SK-N-MC (cell line): ENCODE measurements at regions not wholly inside any gene's neighbourhood (a gene's known extent, or its start where the extent isn't known, plus 50 kb on each side); places are given as distances from the start of the nearest gene placed in this dataset.
"Not testable (repeated sequence)": the region's sequence is repeated elsewhere in the genome, so short reads cannot be mapped to it uniquely, and the experiment has no call there.

Source experiments
- DNase-seq: peaks from one replicate; pipeline ENCODE4 v3.0.0-alpha.2; 2011; ENCODE audit warnings: low read depth, low spot score
- H3K27ac ChIP-seq: fragments of 200-600 bp; sonication (generic); 2 replicates; pipeline ENCODE4 v1.5.1; 2016; ENCODE audit warnings: mixed run types
- H3K36me3 ChIP-seq: fragments of 200-600 bp; sonication (generic); 2 replicates; pipeline ENCODE4 v1.6.1; 2017; ENCODE audit warnings: antibody characterized with exemption, low read length, mixed read lengths; ENCODE audit not compliant: insufficient read depth
- H3K4me3 ChIP-seq: fragments of 200-600 bp; sonication (generic); 2 replicates; pipeline ENCODE4 v1.5.1; 2016
- H3K9ac ChIP-seq: fragments of 200-600 bp; sonication (generic); 2 replicates; pipeline ENCODE4 v1.8.0; 2017; ENCODE audit warnings: mixed run types, mixed read lengths; ENCODE audit not compliant: insufficient read length
- H3K9me3 ChIP-seq: fragments of 200-600 bp; sonication (generic); 2 replicates; pipeline ENCODE4 v1.6.1; 2017; ENCODE audit warnings: low read depth, mild to moderate bottlenecking, antibody characterized with exemption, low read length, moderate library complexity, mixed read lengths
- EZH2 ChIP-seq: fragments of 200-600 bp; sonication (generic); IDR thresholded peaks from one replicate; pipeline ENCODE4 v1.6.1; 2017; ENCODE audit warnings: antibody characterized with exemption
- FOXP2 ChIP-seq: optimal IDR thresholded peaks from 2 replicates; pipeline ENCODE3; 2011; ENCODE audit warnings: mild to moderate bottlenecking, moderate library complexity; ENCODE audit not compliant: insufficient read depth; ENCODE audit errors: extremely low read length, control extremely low read depth
- POLR2AphosphoS5 ChIP-seq: IDR thresholded peaks from 2 replicates; pipeline ENCODE4 v1.6.1; 2012; ENCODE audit warnings: mild to moderate bottlenecking, low read depth, low read length, borderline replicate concordance

DNA sequence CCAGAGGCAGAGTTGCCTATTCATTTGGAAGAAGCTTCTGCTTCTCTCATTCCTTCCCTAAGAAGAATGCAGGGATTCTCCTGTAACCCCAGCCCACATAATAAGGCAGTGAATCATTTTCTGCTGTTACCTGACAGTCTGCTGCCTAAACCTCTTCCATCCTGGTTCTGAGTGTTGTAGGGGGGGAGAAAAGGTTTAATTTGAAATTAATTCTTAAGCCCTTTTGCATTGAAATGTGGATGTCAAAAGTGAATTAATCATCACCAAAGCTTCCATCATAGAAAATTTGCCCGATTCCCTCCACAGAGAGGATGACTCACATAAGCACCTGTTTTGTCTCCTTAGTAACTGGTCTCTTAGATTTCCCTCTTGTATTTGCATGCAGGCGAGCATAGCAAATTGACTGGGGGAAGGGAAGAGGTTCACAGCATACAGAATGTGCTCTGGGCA, 146.7 kb upstream of the FNDC3A start:
- Histone ChIP-seq H3K27ac (no peak overlapping the region), H3K9ac (no peak overlapping the region), H3K36me3 (no peaks in the 10 kb centered on the region), H3K4me3 (no peak overlapping the region), H3K9me3 (no peaks in the 10 kb centered on the region)
- no peak for DNase-seq
- TF ChIP-seq EZH2 (no peak), FOXP2 (no peak), POLR2AphosphoS5 (no peak)

DNA sequence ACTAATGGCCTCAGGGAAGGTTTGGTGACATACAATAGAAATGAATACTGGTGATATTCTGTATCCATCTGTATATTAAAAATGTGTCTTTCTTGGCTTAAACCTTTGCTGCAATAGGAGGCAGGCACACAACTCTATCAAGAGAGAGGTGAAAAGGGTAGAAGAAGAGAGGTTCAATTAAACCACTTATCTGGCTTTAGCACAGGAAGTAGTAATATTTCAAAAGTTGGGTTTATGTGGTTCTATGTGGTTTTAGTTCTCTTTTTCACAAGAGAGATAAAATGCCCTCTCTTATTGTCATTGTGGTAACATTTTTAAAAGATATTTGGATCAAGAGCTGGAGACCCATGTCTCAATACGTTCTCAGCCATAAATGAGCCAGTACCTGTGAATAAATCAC, 146.2 kb upstream of the FNDC3A start:
- no peak for DNase-seq
- H3K9ac ChIP-seq, result no peak overlapping the region
- no peaks in the 10 kb centered on the region for H3K36me3 ChIP-seq
- no peak overlapping the region for H3K4me3 ChIP-seq
- TF ChIP-seq EZH2 (no peak), FOXP2 (no peak), POLR2AphosphoS5 (no peak)
- no peak overlapping the region for H3K27ac ChIP-seq
- no peaks in the 10 kb centered on the region for H3K9me3 ChIP-seq

DNA sequence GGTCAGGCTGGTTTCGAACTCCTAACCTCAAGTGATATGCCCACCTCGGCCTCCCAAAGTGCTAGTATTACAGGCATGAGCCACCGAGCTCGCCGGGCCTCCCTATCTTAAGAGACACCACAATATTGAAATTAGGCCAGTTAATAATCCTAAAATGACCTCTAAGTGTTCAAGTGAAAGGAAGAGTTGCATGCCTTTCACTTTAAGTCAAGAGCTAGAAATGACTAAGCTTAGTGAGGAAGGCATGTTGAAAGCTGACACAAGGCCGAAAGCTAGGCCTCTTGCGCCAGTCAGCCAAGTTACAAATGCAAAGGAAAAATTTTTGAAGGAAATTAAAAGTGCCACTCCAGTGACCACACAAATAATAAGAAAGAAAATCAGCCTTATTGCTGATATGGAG, 144.5 kb upstream of the FNDC3A start:
- DNase-seq, result no peak
- H3K9me3 ChIP-seq, result no peaks in the 10 kb centered on the region
- H3K36me3 ChIP-seq, result no peaks in the 10 kb centered on the region
- no peak overlapping the region for H3K4me3 ChIP-seq
- no peak overlapping the region for H3K27ac ChIP-seq
- TF ChIP-seq FOXP2 (no peak), POLR2AphosphoS5 (no peak), EZH2 (no peak)
- H3K9ac ChIP-seq, result no peak overlapping the region

- Histone ChIP-seq H3K36me3 (no peaks in the 10 kb centered on the region), H3K27ac (no peak overlapping the region), H3K9me3 (no peaks in the 10 kb centered on the region), H3K4me3 (no peak overlapping the region), H3K9ac (no peak overlapping the region)
- no peak for TF ChIP-seq POLR2AphosphoS5
- TF ChIP-seq FOXP2, result no peak
- no peak for TF ChIP-seq EZH2
- DNase-seq, result no peak
Measured at GRCh38 chr13:48833412-48833811, 142.3 kb upstream of the FNDC3A start.

- not testable (repeated sequence) for DNase-seq
Measured at GRCh38 chr13:48835326-48835725, 140.4 kb upstream of the FNDC3A start.

DNA sequence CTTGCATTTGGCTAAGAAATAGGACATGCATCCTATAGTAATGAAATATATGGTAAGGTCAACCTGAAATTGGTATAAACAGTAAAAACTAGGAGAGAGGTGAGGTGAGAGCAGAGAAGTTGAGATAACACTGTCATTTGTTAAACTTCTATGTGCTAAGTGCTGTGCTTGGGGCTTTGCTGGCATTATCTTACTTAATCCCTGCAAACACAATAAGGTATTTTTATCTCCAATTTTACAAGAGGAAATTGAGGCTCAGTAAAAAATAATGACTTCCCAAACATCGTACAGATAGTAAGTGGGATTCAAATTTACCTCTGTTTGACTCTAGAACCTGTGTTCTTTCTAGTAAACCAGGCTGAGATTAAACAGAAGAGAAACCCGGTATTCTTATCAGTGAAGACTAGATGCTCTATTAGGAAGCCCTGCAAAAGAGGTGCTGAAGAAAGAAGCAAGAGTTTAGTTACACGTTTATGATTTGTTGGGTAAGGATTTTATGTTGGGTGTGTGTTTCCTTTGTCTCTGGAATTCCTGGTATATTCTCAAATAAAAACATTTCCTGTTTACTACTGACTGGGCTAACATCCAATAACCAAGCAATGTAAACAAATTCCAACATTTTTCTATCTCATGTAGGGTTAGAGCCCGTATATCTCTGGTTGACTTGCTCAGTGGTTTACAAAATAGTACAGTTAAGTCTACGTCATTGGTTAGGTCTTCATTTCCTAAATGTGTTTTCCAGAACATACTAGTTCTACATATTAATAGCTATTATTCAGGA, 137.3 kb upstream of the FNDC3A start:
- Histone ChIP-seq H3K36me3 (no peaks in the 10 kb centered on the region), H3K9ac (no peak overlapping the region), H3K27ac (no peak overlapping the region), H3K9me3 (no peaks in the 10 kb centered on the region), H3K4me3 (no peak overlapping the region)
- TF ChIP-seq POLR2AphosphoS5 (no peak), EZH2 (no peak), FOXP2 (no peak)
- no peak for DNase-seq

More at GRCh38 chr13:48835326-48835725, 140.4 kb upstream of the FNDC3A start:
- not testable (repeated sequence) for H3K4me3 ChIP-seq, H3K9ac ChIP-seq, H3K36me3 ChIP-seq, H3K9me3 ChIP-seq, H3K27ac ChIP-seq

- no peak overlapping the region for H3K4me3 ChIP-seq
- H3K36me3 ChIP-seq, result no peaks in the 10 kb centered on the region
- H3K9me3 ChIP-seq, result no peaks in the 10 kb centered on the region
- H3K27ac ChIP-seq, result no peak overlapping the region
- H3K9ac ChIP-seq, result no peak overlapping the region
- no peak for DNase-seq
- TF ChIP-seq FOXP2 (no peak), EZH2 (no peak), POLR2AphosphoS5 (no peak)
Measured at GRCh38 chr13:48839171-48839570, 136.5 kb upstream of the FNDC3A start.

GRCh38 chr13:48840366-48840765, 135.3 kb upstream of the FNDC3A start:
- no peaks in the 10 kb centered on the region for H3K36me3 ChIP-seq
- no peak overlapping the region for H3K4me3 ChIP-seq
- H3K9ac ChIP-seq, result no peak overlapping the region
- DNase-seq, result no peak
- no peak for TF ChIP-seq EZH2
- TF ChIP-seq FOXP2, result no peak
- TF ChIP-seq POLR2AphosphoS5, result no peak
- H3K27ac ChIP-seq, result no peak overlapping the region
- no peaks in the 10 kb centered on the region for H3K9me3 ChIP-seq

DNA sequence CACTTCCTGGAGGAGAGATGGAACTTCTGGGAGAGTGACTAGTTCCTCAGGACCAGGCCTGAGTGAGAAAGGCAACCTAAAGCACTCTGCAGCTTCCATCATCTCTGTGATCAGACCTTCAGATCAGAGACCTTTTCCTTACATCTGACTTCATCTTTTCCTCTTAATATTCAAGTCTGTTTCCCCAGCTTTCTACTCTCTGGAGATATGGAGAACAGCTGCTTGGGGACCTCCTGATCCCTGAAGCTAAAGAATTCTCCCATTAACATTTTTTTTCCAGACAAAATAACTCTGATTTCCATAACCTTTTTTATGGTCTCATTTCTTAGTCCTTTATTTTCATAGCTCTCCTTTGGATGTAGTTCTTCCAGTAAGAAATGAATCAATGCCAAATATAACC, 133.4 kb upstream of the FNDC3A start:
- Histone ChIP-seq H3K4me3 (no peak overlapping the region), H3K36me3 (no peaks in the 10 kb centered on the region), H3K9ac (no peak overlapping the region), H3K9me3 (no peaks in the 10 kb centered on the region), H3K27ac (no peak overlapping the region)
- no peak for DNase-seq
- TF ChIP-seq POLR2AphosphoS5 (no peak), FOXP2 (no peak), EZH2 (no peak)
